ENCODE measurements at regions not wholly inside any gene's neighbourhood (a gene's known extent, or its start where the extent isn't known, plus 50 kb on each side); places are given as distances from the start of the nearest gene placed in this dataset.

GRCh38 chr4:55215087-55215486, 89.7 kb upstream of the KDR start:
- Histone ChIP-seq H3K4me1 (ENCODE audit: low read depth) (no peaks in the 10 kb centered on the region), H3K36me3 (ENCODE audit: low read depth) (no peaks in the 10 kb centered on the region), H3K4me3 (no peak overlapping the region), H3K9me3 (no peaks in the 10 kb centered on the region)
- ATAC-seq (no peak), DNase-seq (no peak)
- intact Hi-C loops (cut with DNase I, micrococcal nuclease) = no loop called here
- TF ChIP-seq CTCF (IDR thresholded peaks at IDR 0.05) = no peak

- DNase-seq = no peak
- Histone ChIP-seq H3K4me3 (no peak overlapping the region), H3K36me3 (ENCODE audit: low read depth) (no peaks in the 10 kb centered on the region), H3K4me1 (ENCODE audit: low read depth) (no peaks in the 10 kb centered on the region), H3K9me3 (no peaks in the 10 kb centered on the region)
- TF ChIP-seq CTCF (IDR thresholded peaks at IDR 0.05) = no peak
- intact Hi-C loops (cut with DNase I, micrococcal nuclease) = no loop called here
- no peak for ATAC-seq
These were observed 91.7 kb upstream of the KDR start for GRCh38 chr4:55216863-55217635.

GRCh38 chr4:55218041-55218440, 92.6 kb upstream of the KDR start:
- Histone ChIP-seq H3K36me3 (ENCODE audit: low read depth) (no peaks in the 10 kb centered on the region), H3K4me3 (no peak overlapping the region), H3K9me3 (no peaks in the 10 kb centered on the region), H3K4me1 (ENCODE audit: low read depth) (no peaks in the 10 kb centered on the region)
- no peak for ATAC-seq
- intact Hi-C loops (cut with DNase I, micrococcal nuclease) = no loop called here
- no peak for TF ChIP-seq CTCF (IDR thresholded peaks at IDR 0.05)
- no peak for DNase-seq

- ATAC-seq (no peak), DNase-seq (no peak)
- H3K36me3 ChIP-seq (ENCODE audit: low read depth) = no peaks in the 10 kb centered on the region
- no peak overlapping the region for H3K4me3 ChIP-seq
- H3K4me1 ChIP-seq (ENCODE audit: low read depth) = no peaks in the 10 kb centered on the region
- intact Hi-C loops (cut with DNase I, micrococcal nuclease) = no loop called here
- H3K9me3 ChIP-seq = no peaks in the 10 kb centered on the region
- TF ChIP-seq CTCF (IDR thresholded peaks at IDR 0.05) = no peak
These were observed 108.2 kb upstream of the SRD5A3 start for GRCh38 chr4:55237839-55238238.

- no peak overlapping the region for H3K4me3 ChIP-seq
- DNase-seq (no peak), ATAC-seq (no peak)
- no peak for TF ChIP-seq CTCF (IDR thresholded peaks at IDR 0.05)
- H3K9me3 ChIP-seq = no peaks in the 10 kb centered on the region
- intact Hi-C loops (cut with DNase I, micrococcal nuclease) = no loop called here
- no peaks in the 10 kb centered on the region for H3K36me3 ChIP-seq (ENCODE audit: low read depth)
- H3K4me1 ChIP-seq (ENCODE audit: low read depth) = no peaks in the 10 kb centered on the region
These were observed 107.6 kb upstream of the SRD5A3 start for GRCh38 chr4:55238407-55238806.

- no peak for TF ChIP-seq CTCF (IDR thresholded peaks at IDR 0.05)
- H3K4me3 ChIP-seq = no peak overlapping the region
- intact Hi-C loops (cut with DNase I, micrococcal nuclease) = no loop called here
- H3K9me3 ChIP-seq = no peaks in the 10 kb centered on the region
- H3K4me1 ChIP-seq (ENCODE audit: low read depth) = no peaks in the 10 kb centered on the region
- no peaks in the 10 kb centered on the region for H3K36me3 ChIP-seq (ENCODE audit: low read depth)
- ATAC-seq = no peak
- no peak for DNase-seq
These were observed 104.6 kb upstream of the SRD5A3 start for GRCh38 chr4:55241461-55241860.
